SU-DHL-6 (cell line): ENCODE measurements at regions not wholly inside any gene's neighbourhood (a gene's known extent, or its start where the extent isn't known, plus 50 kb on each side); places are given as distances from the start of the nearest gene placed in this dataset.

ENCODE experiments used
- EZH2phosphoT487 ChIP-seq: fragments of 200-600 bp; sonication (generic), shearing (Covaris generic); conservative IDR thresholded peaks from 2 replicates; pipeline ENCODE4 v1.6.1; 2018; ENCODE audit warnings: mild to moderate bottlenecking, antibody characterized with exemption, low read length, moderate library complexity, mixed read lengths
- TF ChIP-seq, protein P1 (sequence below): fragments of 200-600 bp; sonication (generic); IDR thresholded peaks from one replicate; pipeline ENCODE4 v1.5.1; 2017; ENCODE audit warnings: antibody characterized with exemption, mild to moderate bottlenecking, low read length, moderate library complexity; ENCODE audit not compliant: insufficient read depth, poor library complexity, severe bottlenecking

DNA sequence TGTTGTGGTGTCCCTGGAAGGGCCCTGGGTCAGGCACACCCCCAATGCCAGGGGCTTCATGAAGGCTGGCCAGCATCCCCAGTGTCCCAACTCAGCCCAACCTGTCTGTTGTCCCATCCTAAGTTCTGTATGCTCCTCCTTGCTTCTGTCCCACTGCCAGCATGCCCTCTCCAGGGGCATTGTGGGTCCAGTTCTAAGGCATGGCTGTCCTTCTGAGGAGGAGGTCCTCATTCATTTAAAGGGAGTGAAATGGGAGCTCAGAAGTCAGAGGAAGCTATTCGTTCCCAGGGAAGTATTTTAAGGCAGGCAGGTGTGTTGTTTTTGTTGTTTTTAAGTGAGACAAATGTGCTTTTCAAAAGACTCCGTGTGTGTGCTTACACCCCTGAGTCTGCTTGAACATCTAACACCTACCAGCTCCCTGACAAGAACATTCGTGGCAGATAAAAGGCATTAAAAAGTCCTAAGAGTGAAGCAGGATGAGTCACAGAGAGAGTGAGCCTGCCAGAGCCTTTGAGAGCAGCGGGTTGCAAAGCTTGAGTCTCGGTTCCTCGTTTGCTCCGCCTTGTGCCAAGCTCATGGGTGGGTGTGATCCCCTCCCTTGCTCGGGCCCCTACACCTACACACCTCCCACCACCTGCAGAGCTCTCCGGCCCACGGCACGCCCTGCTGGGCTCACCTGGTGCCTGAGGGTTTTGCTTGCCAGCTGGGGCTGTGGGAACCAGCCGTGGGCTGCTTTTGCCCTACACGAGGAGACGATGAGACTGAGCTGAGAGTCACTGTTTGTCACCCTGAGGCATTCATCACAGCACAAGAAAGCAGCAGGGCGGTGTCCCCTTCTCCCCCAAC, 183.4 kb upstream of the TOPAZ1 start:
- TF ChIP-seq, protein P1, sequence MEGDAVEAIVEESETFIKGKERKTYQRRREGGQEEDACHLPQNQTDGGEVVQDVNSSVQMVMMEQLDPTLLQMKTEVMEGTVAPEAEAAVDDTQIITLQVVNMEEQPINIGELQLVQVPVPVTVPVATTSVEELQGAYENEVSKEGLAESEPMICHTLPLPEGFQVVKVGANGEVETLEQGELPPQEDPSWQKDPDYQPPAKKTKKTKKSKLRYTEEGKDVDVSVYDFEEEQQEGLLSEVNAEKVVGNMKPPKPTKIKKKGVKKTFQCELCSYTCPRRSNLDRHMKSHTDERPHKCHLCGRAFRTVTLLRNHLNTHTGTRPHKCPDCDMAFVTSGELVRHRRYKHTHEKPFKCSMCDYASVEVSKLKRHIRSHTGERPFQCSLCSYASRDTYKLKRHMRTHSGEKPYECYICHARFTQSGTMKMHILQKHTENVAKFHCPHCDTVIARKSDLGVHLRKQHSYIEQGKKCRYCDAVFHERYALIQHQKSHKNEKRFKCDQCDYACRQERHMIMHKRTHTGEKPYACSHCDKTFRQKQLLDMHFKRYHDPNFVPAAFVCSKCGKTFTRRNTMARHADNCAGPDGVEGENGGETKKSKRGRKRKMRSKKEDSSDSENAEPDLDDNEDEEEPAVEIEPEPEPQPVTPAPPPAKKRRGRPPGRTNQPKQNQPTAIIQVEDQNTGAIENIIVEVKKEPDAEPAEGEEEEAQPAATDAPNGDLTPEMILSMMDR, result no peak
- no peak for TF ChIP-seq EZH2phosphoT487
